IgD-negative memory B cell (primary cell): ENCODE measurements at regions not wholly inside any gene's neighbourhood (a gene's known extent, or its start where the extent isn't known, plus 50 kb on each side); places are given as distances from the start of the nearest gene placed in this dataset.
A peak's percentile ranks its signal among the peaks of the same experiment; 100 is the strongest.

ENCODE experiments used
- H3K27ac Mint-ChIP-seq, 3 donors: one replicate each; pipeline ENCODE4 v1.8.0; 2020 to 2022; ENCODE audit warnings: mild to moderate bottlenecking in 3 of 3, mixed read lengths in 3 of 3, moderate library complexity in 1 of 3
- H3K27me3 Mint-ChIP-seq: one replicate; pipeline ENCODE4 v1.8.0; 2021; ENCODE audit warnings: mixed read lengths
- H3K36me3 Mint-ChIP-seq: one replicate; pipeline ENCODE4 v1.8.0; 2020; ENCODE audit warnings: mild to moderate bottlenecking, mixed read lengths
- H3K4me1 Mint-ChIP-seq, 3 donors: one replicate each; pipeline ENCODE4 v1.8.0; 2020 to 2022; ENCODE audit warnings: mixed read lengths in 3 of 3, mild to moderate bottlenecking in 1 of 3
- H3K4me3 Mint-ChIP-seq, 4 donors: one replicate each; pipeline ENCODE4 v1.8.0; 2020 to 2022; ENCODE audit warnings: mild to moderate bottlenecking in 4 of 4, mixed read lengths in 4 of 4, moderate library complexity in 3 of 4
- H3K9me3 Mint-ChIP-seq, 3 donors: one replicate each; pipeline ENCODE4 v1.8.0; 2020 to 2021; ENCODE audit warnings: mixed read lengths in 3 of 3, mild to moderate bottlenecking in 1 of 3

DNA sequence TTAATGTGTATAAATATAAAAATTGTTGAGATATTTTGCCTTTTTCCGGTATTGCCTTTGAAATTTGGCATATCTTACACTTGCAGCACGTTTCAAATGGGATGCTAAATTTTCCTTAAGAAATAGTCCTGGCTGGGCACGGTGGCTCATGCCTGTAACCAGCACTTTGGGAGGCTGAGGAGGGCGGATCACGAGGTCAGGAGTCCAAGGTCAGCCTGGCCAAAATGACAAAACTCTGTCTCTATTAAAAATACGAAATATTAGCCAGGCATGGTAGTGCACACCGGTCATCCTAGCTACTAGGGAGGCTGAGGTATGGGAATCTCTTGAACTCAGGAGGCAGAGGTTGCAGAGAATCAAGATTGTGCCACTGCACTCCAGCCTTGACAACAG is 220.2 kb downstream of the PTEN start:
- Mint-ChIP-seq H3K27me3 (no peaks in the 10 kb centered on the region), H3K36me3 (no peaks in the 10 kb centered on the region), H3K4me1 (peaks cover 14 to 23% (median 21%) of the 10 kb centered on the region in 3 donors), H3K9me3 (no peaks in the 10 kb centered on the region), H3K27ac (no peak overlapping the region), H3K4me3 (no peak overlapping the region)

DNA sequence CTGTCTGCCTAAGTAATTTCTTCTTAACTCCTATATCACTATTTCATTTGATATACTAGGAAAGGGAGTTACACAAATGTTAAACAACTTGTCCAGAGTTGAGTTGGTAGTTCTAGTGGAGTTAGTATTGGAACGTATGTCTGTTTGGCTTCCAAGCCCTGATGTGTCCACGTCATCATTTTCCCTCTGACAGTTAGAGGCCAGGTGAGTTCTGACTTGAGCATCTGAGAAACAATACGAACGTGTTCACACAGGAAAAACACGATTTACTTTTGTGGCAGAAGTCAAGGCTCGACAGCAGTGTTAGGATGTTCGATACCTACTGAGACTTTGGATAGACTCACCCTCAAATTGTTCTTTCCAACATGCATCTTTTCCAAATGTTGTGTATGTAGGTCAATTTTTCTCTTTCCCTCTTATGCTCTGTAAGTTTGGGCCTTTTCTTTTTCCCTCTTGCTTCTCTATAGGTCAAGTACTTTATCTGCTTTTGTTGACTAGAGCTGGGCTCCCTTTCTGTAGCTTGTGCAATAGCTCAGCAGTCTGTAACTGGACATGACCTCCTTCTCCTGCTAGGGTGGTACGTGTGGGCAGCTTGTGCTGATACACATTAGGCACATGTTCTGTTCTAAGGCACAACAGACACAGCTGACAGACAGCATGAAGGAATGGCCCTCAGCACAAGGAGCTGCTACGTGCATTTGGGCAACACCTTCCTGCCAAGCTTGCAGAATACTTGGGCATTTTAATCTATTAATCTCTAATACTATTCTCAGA is 222.9 kb downstream of the PTEN start:
- Mint-ChIP-seq H3K4me3 (no peak overlapping the region), H3K27me3 (no peaks in the 10 kb centered on the region)

DNA sequence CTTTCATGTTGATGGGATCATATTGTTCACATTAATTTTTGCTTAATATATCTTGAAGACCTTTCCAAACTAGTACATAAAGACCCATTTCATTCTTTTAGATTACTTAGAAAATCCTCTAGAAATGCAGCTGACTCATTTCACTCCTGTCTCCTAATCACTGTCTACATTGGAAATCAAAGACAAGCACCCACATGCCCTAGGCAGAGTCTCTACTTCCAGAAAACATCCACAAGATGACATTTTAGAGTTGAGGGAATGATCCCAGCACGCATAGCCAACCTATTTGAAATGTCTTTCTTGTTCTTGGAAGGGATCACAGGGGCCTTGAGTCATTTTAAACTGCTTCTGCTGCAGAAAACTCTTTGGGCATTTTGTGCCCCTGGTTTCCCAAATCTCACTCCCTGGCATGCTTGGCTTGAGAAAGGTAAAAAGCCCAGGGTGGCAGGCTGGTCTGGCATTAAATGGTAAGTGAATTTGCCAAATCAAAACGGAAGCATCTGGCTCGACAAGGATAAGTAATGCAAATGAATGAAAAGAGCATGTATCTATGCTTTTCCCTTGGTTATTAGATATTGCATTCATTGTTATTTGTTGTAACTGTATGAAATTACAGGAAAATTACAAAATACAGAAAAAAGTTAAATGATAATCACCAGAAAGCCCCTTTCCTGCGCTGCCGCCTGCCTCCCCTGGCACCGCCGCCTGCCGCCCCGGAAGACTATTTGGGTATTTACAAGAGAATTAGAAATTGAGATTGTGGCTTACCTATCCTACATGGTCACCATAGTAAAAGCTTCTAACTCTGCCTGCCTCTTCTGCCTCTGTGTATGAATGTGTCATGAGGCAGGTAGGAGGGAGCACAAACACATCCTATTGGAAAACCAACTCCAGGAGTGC is 225.3 kb downstream of the PTEN start:
- H3K27me3 Mint-ChIP-seq, result no peaks in the 10 kb centered on the region
- H3K36me3 Mint-ChIP-seq, result no peaks in the 10 kb centered on the region
- no peak overlapping the region for H3K27ac Mint-ChIP-seq
- H3K9me3 Mint-ChIP-seq, result no peaks in the 10 kb centered on the region
- peaks cover 24 to 32% (median 28%) of the 10 kb centered on the region in 3 donors for H3K4me1 Mint-ChIP-seq
- H3K4me3 Mint-ChIP-seq, result no peak overlapping the region

More for the DNA sequence above, 222.9 kb downstream of the PTEN start:
- H3K36me3 Mint-ChIP-seq, result no peaks in the 10 kb centered on the region
- H3K9me3 Mint-ChIP-seq, result no peaks in the 10 kb centered on the region
- peaks cover 25 to 31% (median 29%) of the 10 kb centered on the region in 3 donors for H3K4me1 Mint-ChIP-seq
- no peak overlapping the region for H3K27ac Mint-ChIP-seq

DNA sequence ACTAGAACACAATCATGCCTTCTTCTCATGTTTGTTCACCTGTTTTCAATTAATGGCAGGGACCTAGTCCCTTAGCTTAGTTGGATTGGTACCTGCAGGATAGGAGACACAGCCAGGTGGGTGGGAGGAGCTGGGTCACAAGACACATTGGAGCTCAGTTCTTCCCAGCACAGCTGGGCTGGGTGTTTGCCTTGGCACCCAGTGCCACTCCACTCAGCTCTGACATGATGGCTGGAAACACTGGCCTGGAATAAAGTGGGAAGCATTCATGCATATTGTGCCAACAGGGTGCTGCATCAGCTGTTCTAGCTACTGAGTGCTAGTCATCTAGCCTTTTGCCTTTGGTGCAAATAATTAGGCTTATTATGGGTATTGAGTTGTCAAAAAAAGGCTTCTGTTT is 226.1 kb downstream of the PTEN start:
- H3K9me3 Mint-ChIP-seq, result no peaks in the 10 kb centered on the region
- no peaks in the 10 kb centered on the region for H3K36me3 Mint-ChIP-seq
- no peak overlapping the region for H3K27ac Mint-ChIP-seq
- H3K4me3 Mint-ChIP-seq, result no peak overlapping the region
- peaks cover 24 to 33% (median 30%) of the 10 kb centered on the region in 3 donors for H3K4me1 Mint-ChIP-seq
- H3K27me3 Mint-ChIP-seq, result no peaks in the 10 kb centered on the region

DNA sequence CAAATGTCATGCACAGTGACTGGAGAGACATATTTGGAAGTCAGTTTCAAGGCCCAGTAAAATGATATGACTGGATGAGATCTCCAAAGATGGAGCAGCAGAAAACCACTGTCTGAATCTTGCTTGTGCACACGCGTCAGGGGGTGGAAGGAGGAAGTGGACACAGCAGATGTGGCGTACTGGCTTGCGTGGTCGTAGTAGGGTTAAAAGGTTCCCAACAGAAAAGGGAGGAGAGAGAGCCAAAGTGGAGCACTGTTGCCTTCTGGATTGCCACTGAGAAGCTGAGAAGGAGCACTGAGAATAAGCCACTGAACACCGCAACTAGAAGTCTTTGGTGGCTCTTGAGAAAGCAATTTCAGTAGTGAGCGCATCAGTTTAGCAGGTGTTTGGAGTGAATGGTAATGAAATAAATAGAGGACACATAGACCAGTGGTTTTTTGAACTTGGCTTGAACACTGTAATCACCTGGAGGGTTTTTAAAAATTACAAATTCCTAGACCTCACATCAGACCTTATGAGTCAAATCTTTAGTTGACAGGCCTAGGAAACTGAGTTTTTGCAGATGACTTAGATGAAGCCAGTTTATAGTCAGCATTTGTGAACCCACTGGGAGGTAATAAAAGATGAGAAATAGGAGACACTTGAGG is 227.3 kb downstream of the PTEN start:
- Mint-ChIP-seq H3K4me3 (peak overlapping the region in 2 of 4 donors; percentile 6 to 65), H3K4me1 (peaks cover 24 to 34% (median 28%) of the 10 kb centered on the region in 3 donors)

DNA sequence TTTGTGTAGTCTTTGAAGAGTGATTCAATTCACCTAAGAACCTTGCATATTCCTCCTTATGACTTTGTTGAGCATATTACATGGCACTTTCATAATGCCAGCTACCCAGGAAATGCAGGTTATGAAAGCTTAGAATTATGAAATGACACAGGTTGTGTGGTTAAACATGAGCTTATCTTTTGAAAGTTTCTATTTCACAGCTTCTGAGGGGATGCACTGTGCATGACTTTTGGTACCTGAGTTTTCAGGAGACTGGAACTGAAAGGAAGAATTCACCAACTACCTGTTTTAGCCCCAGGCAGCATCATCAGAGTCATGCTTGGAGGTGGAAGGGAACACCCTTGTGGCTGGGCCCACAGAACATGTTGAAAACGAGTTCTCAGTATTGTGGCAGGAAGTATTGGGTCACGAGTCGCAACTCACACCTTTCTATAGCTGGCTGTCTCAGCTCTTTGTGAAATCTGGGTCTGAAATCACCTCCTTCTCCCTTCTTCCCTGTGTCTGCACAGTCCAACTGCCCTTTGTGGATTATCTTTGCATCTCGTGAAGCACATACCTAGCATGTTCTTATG is 228.2 kb downstream of the PTEN start:
- Mint-ChIP-seq H3K4me1 (peaks cover 24 to 34% (median 28%) of the 10 kb centered on the region in 3 donors), H3K27ac (peak overlapping the region; percentile 11 to 77 (median 30))

More for the DNA sequence above, 227.3 kb downstream of the PTEN start:
- H3K9me3 Mint-ChIP-seq, result no peaks in the 10 kb centered on the region
- peak overlapping the region in 2 of 3 donors; percentile 30 to 77 for H3K27ac Mint-ChIP-seq
- H3K36me3 Mint-ChIP-seq, result no peaks in the 10 kb centered on the region
- H3K27me3 Mint-ChIP-seq, result no peaks in the 10 kb centered on the region

DNA sequence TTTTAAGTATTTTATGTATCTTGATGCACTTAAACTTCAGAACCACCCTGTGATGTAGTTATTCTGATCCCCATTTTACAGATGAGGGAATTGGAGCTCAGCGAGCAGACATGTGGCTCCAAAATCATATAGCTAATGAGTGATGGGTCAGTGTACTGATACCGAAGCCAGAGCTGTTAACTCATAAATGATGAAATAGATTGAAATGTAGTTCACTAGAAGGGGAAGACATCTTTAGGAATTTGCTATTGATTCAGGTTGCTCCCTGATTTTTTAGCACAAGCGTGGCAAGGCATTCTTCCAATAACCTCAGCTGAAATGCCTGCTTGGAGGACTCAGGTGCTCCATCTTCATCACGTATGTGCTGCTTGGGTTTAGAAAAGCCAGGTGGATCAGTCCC is 228.8 kb downstream of the PTEN start:
- Mint-ChIP-seq H3K4me3 (no peak overlapping the region), H3K4me1 (peaks cover 24 to 34% (median 28%) of the 10 kb centered on the region in 3 donors), H3K36me3 (no peaks in the 10 kb centered on the region), H3K27ac (no peak overlapping the region), H3K27me3 (no peaks in the 10 kb centered on the region), H3K9me3 (no peaks in the 10 kb centered on the region)

More for the DNA sequence above, 228.2 kb downstream of the PTEN start:
- Mint-ChIP-seq H3K4me3 (peak overlapping the region in 1 of 4 donors; percentile 65), H3K27me3 (no peaks in the 10 kb centered on the region), H3K9me3 (no peaks in the 10 kb centered on the region), H3K36me3 (no peaks in the 10 kb centered on the region)

DNA sequence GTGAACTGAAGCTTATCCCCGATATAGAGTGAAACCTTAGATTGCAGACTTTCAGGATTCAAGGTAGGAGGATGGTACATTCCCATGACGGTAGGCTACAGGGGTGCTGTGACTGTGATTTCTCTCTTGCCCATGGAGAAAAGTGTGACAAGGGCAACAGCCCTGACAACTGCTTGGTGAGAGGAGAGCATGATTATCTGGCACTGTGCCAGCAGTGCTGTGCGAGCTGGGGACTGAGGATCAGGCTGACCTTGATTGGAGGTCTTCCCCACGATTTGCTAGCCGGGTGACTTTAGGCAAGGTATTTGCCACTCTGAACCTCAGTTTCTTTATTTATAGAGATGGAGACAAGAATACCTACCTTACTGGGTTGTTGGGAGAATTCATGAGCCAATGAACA is 229.5 kb downstream of the PTEN start:
- no peaks in the 10 kb centered on the region for H3K36me3 Mint-ChIP-seq
- H3K4me1 Mint-ChIP-seq, result peaks cover 24 to 34% (median 28%) of the 10 kb centered on the region in 3 donors
- peak overlapping the region in 1 of 3 donors; percentile 72 for H3K27ac Mint-ChIP-seq
- no peaks in the 10 kb centered on the region for H3K27me3 Mint-ChIP-seq
- H3K4me3 Mint-ChIP-seq, result peak overlapping the region in 1 of 4 donors; percentile 64
- no peaks in the 10 kb centered on the region for H3K9me3 Mint-ChIP-seq

DNA sequence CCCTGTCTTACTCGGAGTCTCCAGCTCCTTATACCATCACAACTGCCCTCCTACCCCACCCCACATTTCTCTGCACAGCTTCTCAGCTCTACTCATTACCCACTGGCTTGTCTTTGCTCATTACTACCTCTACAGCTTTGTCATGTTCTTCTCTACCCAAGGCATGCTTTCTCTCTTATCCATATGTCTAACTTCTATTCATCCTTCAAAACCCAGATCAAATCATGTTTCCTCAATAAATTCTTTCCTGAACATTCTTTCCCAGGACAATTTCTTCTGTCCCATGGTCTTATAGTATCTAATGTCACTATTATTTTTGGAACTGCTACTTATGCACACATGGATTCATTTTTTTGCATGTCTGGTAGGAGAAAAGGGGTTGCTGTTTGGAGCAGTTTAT is 231.4 kb downstream of the PTEN start:
- no peak overlapping the region for H3K4me3 Mint-ChIP-seq
- peaks cover 23 to 33% (median 28%) of the 10 kb centered on the region in 3 donors for H3K4me1 Mint-ChIP-seq
- no peaks in the 10 kb centered on the region for H3K9me3 Mint-ChIP-seq
- H3K27me3 Mint-ChIP-seq, result no peaks in the 10 kb centered on the region
- no peak overlapping the region for H3K27ac Mint-ChIP-seq
- H3K36me3 Mint-ChIP-seq, result no peaks in the 10 kb centered on the region

DNA sequence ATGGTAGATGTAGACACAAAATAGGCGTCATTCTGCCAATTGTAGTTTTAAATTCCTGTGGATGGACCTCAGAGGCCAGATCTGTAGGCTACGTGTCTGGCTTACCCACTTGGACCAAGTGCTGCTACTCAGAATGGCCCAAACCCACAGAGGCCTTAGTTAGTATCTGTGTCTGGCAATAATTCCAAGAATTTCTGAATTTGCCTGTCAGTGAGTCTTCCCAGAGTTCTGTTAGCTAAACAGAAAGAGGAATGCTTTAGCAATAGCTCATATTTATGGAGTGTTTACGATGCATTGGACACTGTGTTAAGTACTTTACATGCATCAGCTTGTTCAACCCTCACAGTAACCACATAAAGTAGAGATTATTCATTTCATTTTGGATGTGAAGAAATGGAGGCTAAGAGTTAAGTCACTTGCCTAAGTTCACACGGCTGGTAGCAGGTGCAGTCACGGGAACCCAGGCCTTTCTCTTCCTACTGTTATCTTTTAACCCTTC is 231.8 kb downstream of the PTEN start:
- Mint-ChIP-seq H3K9me3 (no peaks in the 10 kb centered on the region), H3K27ac (no peak overlapping the region), H3K4me1 (peaks cover 18 to 28% (median 25%) of the 10 kb centered on the region in 3 donors), H3K27me3 (no peaks in the 10 kb centered on the region), H3K4me3 (no peak overlapping the region), H3K36me3 (no peaks in the 10 kb centered on the region)

DNA sequence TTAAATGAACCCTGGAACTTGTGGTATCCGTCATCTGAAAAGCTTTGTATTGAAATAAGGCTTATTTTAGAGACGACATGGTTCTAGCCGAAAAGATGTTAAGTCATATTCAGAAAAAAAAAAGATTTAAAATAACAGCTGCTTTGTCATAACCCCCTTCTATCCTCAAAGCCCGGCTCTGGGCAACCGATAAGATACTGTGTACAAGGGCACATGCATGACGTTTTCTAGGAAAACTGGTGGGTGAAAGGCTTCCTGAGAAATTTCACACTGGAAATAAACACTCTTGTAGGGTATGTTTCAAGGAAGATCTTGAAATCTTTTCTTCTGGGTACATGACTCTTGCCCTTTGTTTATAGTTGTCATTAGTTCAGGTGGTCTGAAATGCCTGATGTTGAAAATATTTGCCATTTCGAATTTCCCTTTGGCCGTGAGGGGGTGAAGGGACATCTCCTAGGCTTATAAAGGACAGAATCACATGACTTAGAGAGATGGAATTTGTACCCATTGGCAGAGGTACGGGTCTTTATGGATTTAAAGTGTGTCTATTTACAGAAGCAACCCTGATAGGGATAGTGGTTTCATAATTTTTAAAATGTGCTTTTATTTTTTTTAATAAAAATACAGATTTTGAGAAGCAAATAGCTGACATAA is 232.5 kb downstream of the PTEN start:
- Mint-ChIP-seq H3K9me3 (no peaks in the 10 kb centered on the region), H3K27ac (no peak overlapping the region), H3K4me1 (peaks cover 12 to 22% (median 20%) of the 10 kb centered on the region in 3 donors), H3K36me3 (no peaks in the 10 kb centered on the region), H3K27me3 (no peaks in the 10 kb centered on the region), H3K4me3 (no peak overlapping the region)

DNA sequence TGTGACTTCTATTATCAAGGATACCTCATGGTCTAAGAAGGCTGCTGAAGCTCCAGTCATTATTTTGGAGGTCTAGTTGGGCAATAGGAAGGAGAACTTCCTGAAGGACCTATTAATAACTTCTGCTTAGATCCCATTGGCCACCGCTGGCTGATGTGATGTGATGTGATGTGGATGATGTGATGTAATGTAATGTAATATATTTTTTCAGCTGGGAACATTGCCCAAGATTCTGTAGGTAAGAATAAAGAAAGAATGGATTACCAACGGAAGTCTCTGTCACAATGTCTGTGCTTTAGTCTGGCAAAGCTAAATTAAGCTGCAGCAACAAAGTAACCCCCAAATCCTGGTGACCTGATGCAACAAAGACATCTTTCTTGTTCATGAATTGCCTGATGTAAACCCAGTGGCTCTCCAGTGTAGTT is 233.7 kb downstream of the PTEN start:
- Mint-ChIP-seq H3K27me3 (no peaks in the 10 kb centered on the region), H3K4me1 (peaks cover 0 to 13% (median 11%) of the 10 kb centered on the region in 3 donors), H3K9me3 (peaks cover 0 to 3% (median 0%) of the 10 kb centered on the region in 3 donors), H3K36me3 (no peaks in the 10 kb centered on the region), H3K27ac (no peak overlapping the region), H3K4me3 (no peak overlapping the region)

DNA sequence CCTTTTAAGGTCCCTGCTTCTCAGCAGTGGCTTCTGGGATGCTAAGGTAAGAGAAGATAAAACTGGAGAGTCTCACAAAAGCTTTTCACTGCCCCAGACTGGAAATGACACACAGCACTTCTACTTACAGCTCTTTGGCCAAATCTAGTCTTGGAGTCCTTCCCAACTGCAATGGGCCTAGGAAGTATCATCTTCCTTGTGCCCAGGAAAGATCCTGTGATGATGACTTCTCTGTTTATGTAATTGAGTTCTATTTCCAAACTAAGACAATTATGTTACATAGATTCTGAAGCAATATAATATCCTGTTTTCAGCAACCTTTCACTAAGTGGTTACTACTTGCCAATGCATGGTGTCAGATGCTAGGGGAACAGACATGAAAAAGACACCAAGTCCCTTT is 234.1 kb downstream of the PTEN start:
- H3K27ac Mint-ChIP-seq, result no peak overlapping the region

DNA sequence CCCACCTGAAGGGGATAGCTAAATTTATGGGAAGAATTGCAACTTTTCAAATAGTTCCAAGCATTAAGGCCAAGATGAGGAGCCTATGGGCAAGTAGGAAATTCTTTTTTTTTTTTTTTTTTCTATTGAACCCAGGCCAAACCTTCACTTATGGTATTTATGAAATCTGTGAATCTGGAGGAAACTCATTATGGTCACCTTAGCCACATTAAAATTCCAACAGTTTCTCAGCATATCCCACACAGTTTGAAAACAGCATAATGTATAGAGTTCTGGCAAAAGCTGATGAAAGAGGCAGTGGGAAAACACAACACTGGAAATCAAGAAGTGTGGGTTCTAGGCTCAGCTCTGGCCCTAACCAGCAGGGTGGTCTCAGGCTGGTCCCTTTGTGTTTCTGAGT is 236.9 kb downstream of the PTEN start:
- Mint-ChIP-seq H3K4me3 (no peak overlapping the region), H3K9me3 (peaks cover 0 to 3% (median 0%) of the 10 kb centered on the region in 3 donors), H3K36me3 (no peaks in the 10 kb centered on the region), H3K4me1 (peaks cover 4 to 6% (median 6%) of the 10 kb centered on the region in 3 donors), H3K27me3 (no peaks in the 10 kb centered on the region), H3K27ac (no peak overlapping the region)

More for the DNA sequence above, 234.1 kb downstream of the PTEN start:
- Mint-ChIP-seq H3K36me3 (no peaks in the 10 kb centered on the region), H3K27me3 (no peaks in the 10 kb centered on the region), H3K4me1 (peaks cover 0 to 11% (median 9%) of the 10 kb centered on the region in 3 donors), H3K9me3 (peaks cover 0 to 3% (median 0%) of the 10 kb centered on the region in 3 donors), H3K4me3 (no peak overlapping the region)
